Mucosa of stomach (tissue), 1 donor: ENCODE measurements at regions not wholly inside any gene's neighbourhood (a gene's known extent, or its start where the extent isn't known, plus 50 kb on each side); places are given as distances from the start of the nearest gene placed in this dataset.
"Not testable (repeated sequence)": the region's sequence is repeated elsewhere in the genome, so short reads cannot be mapped to it uniquely, and the experiment has no call there.

Experiments
- H3K27me3 ChIP-seq: one replicate; pipeline ENCODE4 v1.7.0; 2013; ENCODE audit warnings: mild to moderate bottlenecking, low read length; ENCODE audit not compliant: control insufficient read depth, insufficient read depth
- H3K36me3 ChIP-seq: one replicate; pipeline ENCODE4 v1.7.0; 2013; ENCODE audit warnings: low read length; ENCODE audit not compliant: control insufficient read depth, insufficient read depth
- H3K4me1 ChIP-seq: one replicate; pipeline ENCODE4 v1.7.0; 2013; ENCODE audit warnings: mild to moderate bottlenecking, low read length; ENCODE audit not compliant: control insufficient read depth, insufficient read depth
- H3K4me3 ChIP-seq: one replicate; pipeline ENCODE4 v1.7.0; 2013; ENCODE audit warnings: low read length
- H3K9ac ChIP-seq: one replicate; pipeline ENCODE4 v1.7.0; 2013; ENCODE audit warnings: mild to moderate bottlenecking, low read length, moderate library complexity
- H3K9me3 ChIP-seq: one replicate; pipeline ENCODE4 v1.7.0; 2013; ENCODE audit warnings: mild to moderate bottlenecking, low read length, moderate library complexity; ENCODE audit not compliant: control insufficient read depth
- donor health status: Pancreatic carcinoma.

DNA sequence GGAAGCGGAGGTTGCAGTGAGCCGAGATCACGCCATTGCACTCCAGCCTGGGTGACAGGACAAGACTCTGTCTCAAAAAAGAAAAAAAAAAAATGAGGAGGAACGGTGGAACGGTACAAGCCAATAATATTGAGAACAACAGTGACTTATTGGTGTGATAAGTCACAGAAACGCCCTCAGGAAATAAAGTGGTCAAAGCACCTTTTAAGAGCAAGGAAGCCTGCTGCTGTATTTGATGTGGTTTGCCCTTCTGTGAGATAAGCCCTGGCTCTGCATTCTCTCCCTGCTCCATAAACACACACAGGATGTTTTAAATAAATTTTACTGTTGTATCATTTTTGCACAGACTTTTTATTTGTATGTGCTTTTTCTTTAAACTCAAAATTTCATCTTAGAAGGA lies 269.9 kb upstream of the MSX2 start:
- H3K4me3 ChIP-seq, result no peak overlapping the region
- H3K9me3 ChIP-seq, result no peaks in the 10 kb centered on the region
- no peak overlapping the region for H3K9ac ChIP-seq
- no peaks in the 10 kb centered on the region for H3K27me3 ChIP-seq
- peaks cover under 1% of the 10 kb centered on the region for H3K4me1 ChIP-seq
- no peaks in the 10 kb centered on the region for H3K36me3 ChIP-seq

DNA sequence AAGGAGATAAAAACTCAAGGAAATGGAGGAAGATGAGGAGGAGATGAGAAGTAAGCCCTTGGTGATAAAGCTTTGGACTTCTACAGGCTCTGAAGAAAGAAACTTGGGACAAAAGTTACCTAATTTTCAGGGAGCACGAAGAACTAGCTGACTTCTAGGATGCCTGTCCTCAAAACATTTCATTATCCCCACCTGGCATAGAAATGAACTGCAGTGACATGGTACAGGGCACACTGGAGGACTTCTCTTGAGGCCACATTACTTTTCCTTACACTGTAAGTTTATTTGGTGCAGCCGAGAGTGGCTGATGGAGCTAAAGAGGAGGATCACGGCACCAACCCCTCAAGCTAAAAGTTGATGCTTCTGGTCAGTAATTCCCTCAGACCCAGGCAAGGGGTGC lies 269.5 kb upstream of the MSX2 start:
- H3K9ac ChIP-seq, result no peak overlapping the region
- no peaks in the 10 kb centered on the region for H3K27me3 ChIP-seq
- H3K9me3 ChIP-seq, result no peaks in the 10 kb centered on the region
- peaks cover 5% of the 10 kb centered on the region for H3K4me1 ChIP-seq
- H3K36me3 ChIP-seq, result no peaks in the 10 kb centered on the region
- H3K4me3 ChIP-seq, result no peak overlapping the region

DNA sequence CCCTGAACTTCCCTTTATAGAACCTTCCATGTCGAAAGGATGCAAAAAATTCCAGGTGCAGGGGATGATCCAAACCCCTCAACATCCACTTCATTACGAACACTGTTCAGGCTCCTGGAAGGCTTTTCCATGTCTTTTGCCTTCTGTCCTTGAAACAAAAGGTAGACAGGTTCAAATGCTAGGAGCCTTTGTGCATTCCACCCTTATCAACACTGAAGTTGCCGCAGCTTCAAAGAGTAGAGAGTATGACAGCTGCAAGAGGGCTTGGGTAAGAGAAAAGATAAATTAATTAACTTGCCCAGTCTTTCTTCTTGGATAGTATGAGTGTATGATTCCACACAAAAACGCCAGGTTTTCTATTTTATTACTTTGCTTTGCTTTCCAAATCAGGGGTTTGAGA lies 269.1 kb upstream of the MSX2 start:
- Histone ChIP-seq H3K27me3 (no peaks in the 10 kb centered on the region), H3K4me3 (no peak overlapping the region), H3K9ac (no peak overlapping the region), H3K9me3 (no peaks in the 10 kb centered on the region), H3K36me3 (no peaks in the 10 kb centered on the region), H3K4me1 (peaks cover 9% of the 10 kb centered on the region)

DNA sequence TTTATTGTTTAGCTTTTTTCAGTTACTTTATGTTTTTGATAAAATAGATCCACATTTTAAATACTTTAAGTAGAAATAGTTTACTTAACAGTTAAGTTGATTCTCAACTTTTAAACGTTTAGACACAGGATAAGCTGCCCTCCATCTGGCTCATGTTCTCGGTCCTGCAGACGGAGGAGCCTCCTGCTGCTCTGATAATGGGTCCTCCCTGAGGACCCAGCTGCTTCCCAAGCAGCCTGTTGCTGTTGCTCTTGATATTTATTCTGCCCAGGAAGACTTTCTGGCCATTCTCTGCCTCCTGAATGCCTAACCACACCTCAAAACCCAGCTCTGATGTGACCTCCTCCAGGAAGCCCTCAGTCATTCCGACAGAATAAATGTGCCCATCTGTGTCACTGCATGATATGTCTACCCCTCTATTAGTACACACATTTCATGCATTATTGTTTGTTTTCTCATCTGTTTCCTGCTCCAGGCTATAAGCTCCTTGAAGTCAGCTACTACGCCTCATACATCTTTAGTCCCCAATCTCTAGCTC lies 267.2 kb upstream of the MSX2 start:
- Histone ChIP-seq H3K4me1 (peaks cover 21% of the 10 kb centered on the region), H3K4me3 (no peak overlapping the region), H3K9me3 (no peaks in the 10 kb centered on the region), H3K27me3 (no peaks in the 10 kb centered on the region), H3K9ac (no peak overlapping the region), H3K36me3 (no peaks in the 10 kb centered on the region)

DNA sequence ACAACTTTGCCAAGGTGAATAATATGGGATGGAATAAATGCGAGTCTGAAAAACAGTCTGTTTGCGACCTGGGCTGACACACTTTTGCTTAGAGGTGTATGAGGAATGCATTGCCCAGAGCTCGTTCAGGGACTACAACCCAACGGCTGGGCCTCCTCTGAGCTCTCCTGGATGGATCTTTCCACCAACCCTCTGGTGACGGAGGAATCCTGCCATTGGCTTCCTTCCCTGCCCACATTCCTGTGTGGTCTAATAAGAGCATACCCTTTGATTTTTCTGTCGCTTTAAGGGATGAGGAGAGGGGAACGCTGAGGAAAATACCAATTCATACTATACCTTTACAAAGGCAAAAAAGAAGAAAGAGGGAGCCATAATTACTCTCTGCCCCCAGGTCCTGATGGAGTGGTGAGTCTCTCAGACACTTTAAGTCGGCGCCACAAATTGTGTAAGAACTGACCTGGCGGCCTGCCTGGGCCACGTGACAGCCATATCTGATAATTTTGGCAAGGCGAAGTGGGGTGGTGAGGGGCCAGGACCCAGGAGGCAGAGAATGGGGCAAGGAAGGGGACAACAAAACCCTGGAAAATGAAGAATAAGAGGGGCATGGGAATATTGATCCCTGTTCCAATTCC lies 265.2 kb upstream of the MSX2 start:
- Histone ChIP-seq H3K4me1 (peaks cover 29% of the 10 kb centered on the region), H3K9ac (no peak overlapping the region), H3K4me3 (no peak overlapping the region), H3K36me3 (no peaks in the 10 kb centered on the region), H3K9me3 (no peaks in the 10 kb centered on the region), H3K27me3 (no peaks in the 10 kb centered on the region)

DNA sequence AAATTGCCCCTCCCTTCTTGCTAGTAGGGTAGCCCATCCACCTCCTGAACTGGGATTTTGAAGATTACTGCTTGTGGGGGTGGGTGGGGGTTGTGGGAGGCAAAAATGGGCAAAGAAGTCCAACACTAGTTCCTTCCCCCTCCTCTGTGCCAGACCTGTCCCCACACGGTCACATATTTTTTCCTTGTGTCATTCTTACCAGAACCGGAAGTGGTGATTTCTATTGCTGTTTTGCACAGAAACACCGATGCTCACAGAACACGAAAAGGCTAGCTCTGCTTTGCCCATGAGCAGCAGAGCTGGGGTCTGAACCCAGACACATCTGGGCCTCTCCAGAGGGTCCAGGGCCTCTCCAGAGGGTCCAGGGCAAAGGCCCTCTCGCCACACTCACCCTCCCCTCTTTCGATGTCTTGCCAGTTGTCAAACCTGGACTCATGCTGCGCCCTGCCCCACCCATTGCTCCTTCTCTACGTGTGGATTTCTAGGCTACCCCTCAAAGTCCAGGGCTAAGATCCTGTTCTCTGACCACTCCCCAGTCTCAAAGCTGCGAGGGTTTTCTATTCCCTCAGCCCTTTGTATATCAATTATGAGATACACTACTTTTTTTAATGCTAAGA lies 264.4 kb upstream of the MSX2 start:
- no peak overlapping the region for H3K9ac ChIP-seq
- H3K27me3 ChIP-seq, result no peaks in the 10 kb centered on the region
- H3K9me3 ChIP-seq, result no peaks in the 10 kb centered on the region
- H3K4me3 ChIP-seq, result no peak overlapping the region
- no peaks in the 10 kb centered on the region for H3K36me3 ChIP-seq
- H3K4me1 ChIP-seq, result peaks cover 29% of the 10 kb centered on the region

DNA sequence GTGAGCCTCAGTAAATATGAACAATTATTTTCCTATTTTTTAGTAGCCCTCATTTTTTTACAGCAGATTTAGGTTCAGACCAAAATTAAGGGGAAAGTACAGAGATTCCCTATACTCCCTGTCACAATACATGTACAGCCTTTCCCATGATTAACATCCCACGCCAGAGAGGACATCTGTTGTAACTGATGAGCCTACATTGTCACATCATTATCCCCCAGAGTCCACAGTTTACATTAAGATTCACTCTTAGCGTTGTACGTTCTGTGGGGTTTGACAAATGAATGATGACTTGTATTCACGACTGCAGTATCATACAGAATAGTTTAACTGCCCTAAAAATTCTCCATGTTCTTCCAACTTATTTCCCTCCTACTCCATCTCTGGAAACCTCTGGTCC lies 262.3 kb upstream of the MSX2 start:
- Histone ChIP-seq H3K27me3 (no peaks in the 10 kb centered on the region), H3K9me3 (no peaks in the 10 kb centered on the region), H3K4me3 (no peak overlapping the region), H3K36me3 (no peaks in the 10 kb centered on the region), H3K9ac (no peak overlapping the region), H3K4me1 (peaks cover 29% of the 10 kb centered on the region)

DNA sequence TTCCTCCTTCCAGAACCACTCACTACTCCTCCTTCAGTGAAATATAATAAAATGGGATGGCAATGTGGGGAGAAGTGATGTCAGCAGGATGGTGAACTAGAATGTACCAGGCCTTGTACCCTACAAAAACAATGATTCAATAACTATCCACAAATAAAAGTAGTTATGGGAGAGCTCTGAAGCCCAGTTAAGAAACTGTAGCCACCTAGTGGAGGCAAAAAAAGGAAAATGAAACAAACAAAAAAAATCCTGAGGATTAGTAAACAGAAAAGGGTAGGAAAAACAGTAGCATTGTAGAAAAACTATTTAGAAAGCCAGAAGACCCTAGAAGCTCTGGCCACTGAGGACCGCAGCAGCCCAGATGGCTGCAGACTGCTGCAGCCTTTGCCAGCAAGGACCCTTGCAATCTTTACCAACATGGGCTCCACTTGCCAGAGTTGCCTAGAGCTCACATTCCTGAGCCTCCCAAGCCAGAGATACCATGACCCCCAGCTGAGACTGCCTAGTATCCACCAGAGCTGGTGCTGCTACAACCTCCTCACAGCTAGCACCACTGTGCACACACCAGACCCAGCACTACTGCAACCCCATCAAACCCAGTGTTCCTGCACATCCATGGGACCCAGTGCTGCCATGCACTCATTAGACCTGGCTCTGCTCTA lies 259.7 kb upstream of the MSX2 start:
- Histone ChIP-seq H3K4me3 (no peak overlapping the region), H3K9me3 (no peaks in the 10 kb centered on the region), H3K27me3 (no peaks in the 10 kb centered on the region), H3K9ac (no peak overlapping the region), H3K36me3 (no peaks in the 10 kb centered on the region), H3K4me1 (peaks cover 27% of the 10 kb centered on the region)

DNA sequence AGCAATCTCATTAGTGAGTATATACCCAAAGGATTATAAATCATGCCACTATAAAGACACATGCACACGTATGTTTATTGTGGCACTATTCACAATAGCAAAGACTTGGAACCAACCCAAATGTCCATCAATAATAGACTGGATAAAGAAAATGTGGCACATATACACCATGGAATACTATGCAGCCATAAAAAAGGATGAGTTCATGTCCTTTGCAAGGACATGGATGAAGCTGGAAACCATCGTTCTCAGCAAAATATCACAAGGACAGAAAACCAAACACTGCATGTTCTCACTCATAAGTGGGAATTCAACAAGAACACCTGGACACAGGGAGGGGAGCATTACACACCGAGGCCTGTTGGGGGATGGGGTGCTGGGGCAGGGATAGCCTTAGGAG lies 252.9 kb upstream of the MSX2 start:
- H3K36me3 ChIP-seq, H3K4me1 ChIP-seq, H3K9me3 ChIP-seq, H3K27me3 ChIP-seq, H3K4me3 ChIP-seq, H3K9ac ChIP-seq: not testable (repeated sequence)

DNA sequence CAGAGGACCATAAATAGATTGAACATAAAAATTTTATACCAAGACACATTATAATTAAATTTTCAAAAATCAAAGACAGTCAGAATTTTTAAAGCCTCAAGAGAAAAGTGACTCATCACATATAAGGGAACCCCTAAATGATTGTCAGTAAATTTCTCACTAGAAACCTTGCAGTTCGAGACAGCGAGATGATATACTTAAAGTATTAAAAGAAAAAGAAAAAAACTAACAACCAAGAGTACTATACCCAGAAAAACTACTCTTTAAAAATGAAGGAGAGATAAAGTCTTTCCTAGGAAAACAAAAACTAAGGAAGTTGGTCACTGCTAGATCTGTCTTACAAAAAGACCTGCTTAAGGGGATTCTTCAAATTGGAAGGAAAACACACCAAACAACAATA lies 251.4 kb upstream of the MSX2 start:
- Histone ChIP-seq H3K27me3 (no peaks in the 10 kb centered on the region), H3K4me1 (no peaks in the 10 kb centered on the region), H3K36me3 (no peaks in the 10 kb centered on the region), H3K9me3 (no peaks in the 10 kb centered on the region), H3K9ac (no peak overlapping the region), H3K4me3 (no peak overlapping the region)

DNA sequence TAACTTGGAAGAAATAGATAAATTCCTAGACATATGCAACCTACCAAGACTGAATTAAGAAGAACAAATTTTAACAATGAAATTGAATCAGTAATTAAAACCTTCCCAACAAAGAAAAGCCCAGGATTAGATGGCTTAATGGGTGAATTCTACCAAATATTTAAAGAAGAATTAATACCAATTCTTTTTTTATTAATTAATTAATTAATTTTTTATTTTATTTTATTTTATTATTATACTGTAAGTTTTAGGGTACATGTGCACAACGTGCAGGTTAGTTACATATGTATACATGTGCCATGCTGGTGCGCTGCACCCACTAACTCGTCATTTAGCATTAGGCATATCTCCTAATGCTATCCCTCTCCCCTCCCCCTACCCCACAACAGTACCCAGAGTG lies 248.4 kb upstream of the MSX2 start:
- H3K27me3 ChIP-seq, H3K36me3 ChIP-seq, H3K4me1 ChIP-seq, H3K4me3 ChIP-seq, H3K9me3 ChIP-seq, H3K9ac ChIP-seq: not testable (repeated sequence)

DNA sequence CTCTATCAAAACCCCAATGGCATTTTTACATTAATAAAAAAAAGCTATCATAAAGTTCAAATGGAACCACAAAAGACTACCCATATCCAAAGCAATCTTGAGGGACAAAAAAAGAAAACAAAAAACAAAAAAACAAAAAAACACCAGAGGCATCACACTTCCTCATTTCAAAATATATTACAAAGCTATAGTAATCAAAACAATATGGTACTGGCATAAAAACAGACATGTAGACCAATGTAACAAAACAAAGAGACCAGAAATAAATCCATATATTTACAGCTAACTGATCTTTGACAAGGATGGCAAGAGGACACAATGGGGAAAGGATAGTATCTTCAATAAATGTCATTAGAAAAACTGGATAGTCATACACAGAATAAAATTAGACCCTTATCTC lies 245.1 kb upstream of the MSX2 start:
- Histone ChIP-seq H3K4me1 (peaks cover 16% of the 10 kb centered on the region), H3K27me3 (no peaks in the 10 kb centered on the region), H3K9ac (no peak overlapping the region), H3K9me3 (no peaks in the 10 kb centered on the region), H3K4me3 (no peak overlapping the region), H3K36me3 (no peaks in the 10 kb centered on the region)
